WERI-Rb-1 (cell line): ENCODE measurements at regions not wholly inside any gene's neighbourhood (a gene's known extent, or its start where the extent isn't known, plus 50 kb on each side); places are given as distances from the start of the nearest gene placed in this dataset.

Experiments
- DNase-seq: peaks from one replicate; pipeline ENCODE4 v3.0.0-alpha.2; 2020
- H3K27ac ChIP-seq: fragments of 250-450 bp; sonication (Bioruptor Pico); 2 replicates; pipeline ENCODE4 v1.5.1; 2020; ENCODE audit warnings: mild to moderate bottlenecking, moderate library complexity
- H3K27me3 ChIP-seq: fragments of 250-450 bp; sonication (Bioruptor Pico); 2 replicates; pipeline ENCODE4 v1.5.1; 2021; ENCODE audit warnings: mild to moderate bottlenecking, low read depth, moderate library complexity; ENCODE audit not compliant: insufficient read depth, severe bottlenecking
- H3K36me3 ChIP-seq: fragments of 250-450 bp; sonication (Bioruptor Pico); 2 replicates; pipeline ENCODE4 v1.5.1; 2020; ENCODE audit warnings: mild to moderate bottlenecking, moderate library complexity
- H3K4me3 ChIP-seq: 2 replicates; pipeline ENCODE4 v1.5.1; 2011; ENCODE audit warnings: low read depth, mild to moderate bottlenecking, control low read depth, low read length
- H3K9me3 ChIP-seq: fragments of 250-450 bp; sonication (Bioruptor Pico); 2 replicates; pipeline ENCODE4 v1.5.1; 2021; ENCODE audit warnings: mild to moderate bottlenecking, moderate library complexity; ENCODE audit not compliant: severe bottlenecking
- TF ChIP-seq, protein P1 (sequence below): IDR thresholded peaks from 2 replicates; pipeline ENCODE4 v1.5.1; 2011; ENCODE audit warnings: low read depth, mild to moderate bottlenecking, control low read depth, inconsistent platforms, low read length

GRCh38 chr2:35080231-35080910, 1275.2 kb upstream of the CRIM1 start:
- no peaks in the 10 kb centered on the region for H3K36me3 ChIP-seq
- no peak overlapping the region for H3K4me3 ChIP-seq
- no peaks in the 10 kb centered on the region for H3K9me3 ChIP-seq
- TF ChIP-seq, protein P1, sequence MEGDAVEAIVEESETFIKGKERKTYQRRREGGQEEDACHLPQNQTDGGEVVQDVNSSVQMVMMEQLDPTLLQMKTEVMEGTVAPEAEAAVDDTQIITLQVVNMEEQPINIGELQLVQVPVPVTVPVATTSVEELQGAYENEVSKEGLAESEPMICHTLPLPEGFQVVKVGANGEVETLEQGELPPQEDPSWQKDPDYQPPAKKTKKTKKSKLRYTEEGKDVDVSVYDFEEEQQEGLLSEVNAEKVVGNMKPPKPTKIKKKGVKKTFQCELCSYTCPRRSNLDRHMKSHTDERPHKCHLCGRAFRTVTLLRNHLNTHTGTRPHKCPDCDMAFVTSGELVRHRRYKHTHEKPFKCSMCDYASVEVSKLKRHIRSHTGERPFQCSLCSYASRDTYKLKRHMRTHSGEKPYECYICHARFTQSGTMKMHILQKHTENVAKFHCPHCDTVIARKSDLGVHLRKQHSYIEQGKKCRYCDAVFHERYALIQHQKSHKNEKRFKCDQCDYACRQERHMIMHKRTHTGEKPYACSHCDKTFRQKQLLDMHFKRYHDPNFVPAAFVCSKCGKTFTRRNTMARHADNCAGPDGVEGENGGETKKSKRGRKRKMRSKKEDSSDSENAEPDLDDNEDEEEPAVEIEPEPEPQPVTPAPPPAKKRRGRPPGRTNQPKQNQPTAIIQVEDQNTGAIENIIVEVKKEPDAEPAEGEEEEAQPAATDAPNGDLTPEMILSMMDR: no peak
- no peak for DNase-seq
- H3K27me3 ChIP-seq: no peaks in the 10 kb centered on the region
- no peak overlapping the region for H3K27ac ChIP-seq

- H3K36me3 ChIP-seq: no peaks in the 10 kb centered on the region
- TF ChIP-seq, protein P1: no peak
- H3K27ac ChIP-seq: no peak overlapping the region
- no peaks in the 10 kb centered on the region for H3K27me3 ChIP-seq
- no peak overlapping the region for H3K4me3 ChIP-seq
- no peaks in the 10 kb centered on the region for H3K9me3 ChIP-seq
- no peak for DNase-seq
These were observed 1288.2 kb upstream of the CRIM1 start for GRCh38 chr2:35067420-35067819.

- H3K4me3 ChIP-seq: no peak overlapping the region
- H3K27me3 ChIP-seq: no peaks in the 10 kb centered on the region
- no peak for DNase-seq
- TF ChIP-seq, protein P1: no peak
- no peaks in the 10 kb centered on the region for H3K9me3 ChIP-seq
- no peak overlapping the region for H3K27ac ChIP-seq
- H3K36me3 ChIP-seq: no peaks in the 10 kb centered on the region
These were observed 1291.7 kb upstream of the CRIM1 start for GRCh38 chr2:35063836-35064235.

- TF ChIP-seq, protein P1: peak; percentile 30; the same call in 1 of the 2 replicates
- no peaks in the 10 kb centered on the region for H3K27me3 ChIP-seq
- no peaks in the 10 kb centered on the region for H3K36me3 ChIP-seq
- H3K27ac ChIP-seq: no peak overlapping the region
- H3K9me3 ChIP-seq: no peaks in the 10 kb centered on the region
- no peak overlapping the region for H3K4me3 ChIP-seq
- DNase-seq: no peak
These were observed 1319.7 kb upstream of the CRIM1 start for GRCh38 chr2:35035883-35036282.

DNA sequence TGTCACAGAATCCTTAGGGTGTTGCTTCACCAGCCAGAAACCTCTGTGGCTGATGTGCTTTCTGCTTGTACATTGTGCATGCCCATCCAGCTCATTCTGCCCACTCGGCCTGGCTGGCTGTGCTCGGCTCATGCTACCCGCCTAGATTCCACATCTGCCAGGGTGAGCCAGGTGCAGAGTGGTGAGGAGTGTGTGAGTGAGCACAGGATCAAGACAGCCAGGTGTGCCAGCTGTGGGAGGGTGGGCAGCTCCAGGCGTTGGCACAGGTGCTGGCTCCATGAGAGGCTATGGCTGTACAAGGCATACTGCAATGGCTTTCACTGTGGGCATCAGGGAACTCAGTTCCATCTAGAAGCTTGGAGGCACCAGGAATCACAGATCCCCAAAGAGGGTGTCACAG, 1321.8 kb upstream of the CRIM1 start:
- no peak overlapping the region for H3K27ac ChIP-seq

More for the DNA sequence above, 1321.8 kb upstream of the CRIM1 start:
- Histone ChIP-seq H3K9me3 (no peaks in the 10 kb centered on the region), H3K27me3 (no peaks in the 10 kb centered on the region), H3K4me3 (no peak overlapping the region), H3K36me3 (no peaks in the 10 kb centered on the region)
- no peak for DNase-seq
- TF ChIP-seq, protein P1: no peak
